ENCODE measurements at regions not wholly inside any gene's neighbourhood (a gene's known extent, or its start where the extent isn't known, plus 50 kb on each side); places are given as distances from the start of the nearest gene placed in this dataset.

DNA sequence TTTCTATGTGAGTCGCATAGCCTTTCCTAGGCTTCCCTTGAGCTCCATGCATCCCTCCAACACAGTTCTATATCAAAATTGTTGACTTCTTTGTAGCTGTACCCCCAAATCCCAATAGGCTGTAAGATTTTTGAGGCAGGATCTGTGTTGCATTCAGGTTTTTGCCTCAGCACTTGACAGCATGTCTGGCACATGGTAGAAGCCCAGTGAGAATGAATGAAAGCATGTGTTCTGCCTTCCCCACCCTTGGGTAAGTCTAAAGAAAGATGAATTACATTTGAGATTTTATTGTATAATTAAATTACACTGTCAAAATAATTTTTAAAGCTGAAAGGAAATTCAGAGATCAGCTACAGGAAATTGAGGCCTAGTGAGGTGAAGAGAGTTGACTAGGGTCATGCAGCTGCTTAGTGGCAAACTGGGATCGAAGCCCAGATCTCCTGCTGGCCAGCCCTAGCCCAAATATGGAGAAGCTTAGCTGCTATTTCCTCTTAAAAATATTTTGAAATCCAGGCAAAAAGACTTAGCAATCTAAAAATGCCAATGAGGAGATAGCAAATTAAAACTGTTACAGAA lies 122.5 kb downstream of the SPATA18 start:
- peak overlapping the region in 2 of 4 donors; percentile 18 for H3K27ac ChIP-seq

DNA sequence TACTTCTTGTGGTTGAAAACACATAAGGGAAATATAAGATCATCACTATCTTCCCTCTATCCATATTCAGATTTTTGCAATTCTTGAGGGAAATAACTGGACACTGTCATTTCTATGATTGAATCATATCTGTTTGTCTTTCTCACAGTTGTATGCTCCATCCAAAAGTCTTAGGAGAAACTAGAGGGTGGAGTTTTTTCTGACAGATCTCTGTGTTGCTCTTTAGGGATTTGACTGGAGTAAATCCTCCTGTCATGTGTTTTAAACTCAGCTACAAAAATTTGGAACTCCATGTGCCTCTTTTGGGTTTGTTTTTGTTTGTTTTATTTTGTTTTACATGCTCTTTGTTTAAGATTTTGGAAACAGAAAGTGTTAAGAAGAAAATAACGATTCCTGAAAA lies 136.5 kb downstream of the SPATA18 start:
- Histone ChIP-seq H3K36me3 (no peaks in the 10 kb centered on the region), H3K4me3 (no peak overlapping the region), H3K4me1 (peaks cover 0 to 5% of the 10 kb centered on the region in 2 donors), H3K27ac (no peak overlapping the region), H3K9me3 (no peaks in the 10 kb centered on the region), H3K27me3 (no peaks in the 10 kb centered on the region)
- DNase-seq = no peak
- ATAC-seq = peak in 1 of 2 donors; percentile 68
- TF ChIP-seq, protein P1, sequence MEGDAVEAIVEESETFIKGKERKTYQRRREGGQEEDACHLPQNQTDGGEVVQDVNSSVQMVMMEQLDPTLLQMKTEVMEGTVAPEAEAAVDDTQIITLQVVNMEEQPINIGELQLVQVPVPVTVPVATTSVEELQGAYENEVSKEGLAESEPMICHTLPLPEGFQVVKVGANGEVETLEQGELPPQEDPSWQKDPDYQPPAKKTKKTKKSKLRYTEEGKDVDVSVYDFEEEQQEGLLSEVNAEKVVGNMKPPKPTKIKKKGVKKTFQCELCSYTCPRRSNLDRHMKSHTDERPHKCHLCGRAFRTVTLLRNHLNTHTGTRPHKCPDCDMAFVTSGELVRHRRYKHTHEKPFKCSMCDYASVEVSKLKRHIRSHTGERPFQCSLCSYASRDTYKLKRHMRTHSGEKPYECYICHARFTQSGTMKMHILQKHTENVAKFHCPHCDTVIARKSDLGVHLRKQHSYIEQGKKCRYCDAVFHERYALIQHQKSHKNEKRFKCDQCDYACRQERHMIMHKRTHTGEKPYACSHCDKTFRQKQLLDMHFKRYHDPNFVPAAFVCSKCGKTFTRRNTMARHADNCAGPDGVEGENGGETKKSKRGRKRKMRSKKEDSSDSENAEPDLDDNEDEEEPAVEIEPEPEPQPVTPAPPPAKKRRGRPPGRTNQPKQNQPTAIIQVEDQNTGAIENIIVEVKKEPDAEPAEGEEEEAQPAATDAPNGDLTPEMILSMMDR (IDR thresholded peaks at IDR 0.05 in 4 of 5, conservative IDR thresholded peaks at IDR 0.05 in 1 of 5) = no peak
- no peak for TF ChIP-seq POLR2A (IDR thresholded peaks at IDR 0.05)
- intact Hi-C loops (cut with DNase I; ENCODE audit: low total_unique reads) (no loop called here), in situ Hi-C loops (cut with MboI; ENCODE audit: low sequenced_read_pairs in 4 of 4) (no loop called here)

More for the DNA sequence above, 122.5 kb downstream of the SPATA18 start:
- peak; percentile 45 to 62 for DNase-seq
- Histone ChIP-seq H3K36me3 (no peaks in the 10 kb centered on the region), H3K4me3 (no peak overlapping the region), H3K4me1 (peaks cover 0 to 5% of the 10 kb centered on the region in 2 donors), H3K9me3 (no peaks in the 10 kb centered on the region), H3K27me3 (no peaks in the 10 kb centered on the region)
- ATAC-seq = peak; percentile 62 to 65
- in situ Hi-C loops (cut with MboI; ENCODE audit: low sequenced_read_pairs in 4 of 4) (no loop called here), intact Hi-C loops (cut with DNase I; ENCODE audit: low total_unique reads) (no loop called here)
- TF ChIP-seq, protein P1 (IDR thresholded peaks at IDR 0.05 in 4 of 5, conservative IDR thresholded peaks at IDR 0.05 in 1 of 5) = no peak
- TF ChIP-seq POLR2A (IDR thresholded peaks at IDR 0.05) = no peak

DNA sequence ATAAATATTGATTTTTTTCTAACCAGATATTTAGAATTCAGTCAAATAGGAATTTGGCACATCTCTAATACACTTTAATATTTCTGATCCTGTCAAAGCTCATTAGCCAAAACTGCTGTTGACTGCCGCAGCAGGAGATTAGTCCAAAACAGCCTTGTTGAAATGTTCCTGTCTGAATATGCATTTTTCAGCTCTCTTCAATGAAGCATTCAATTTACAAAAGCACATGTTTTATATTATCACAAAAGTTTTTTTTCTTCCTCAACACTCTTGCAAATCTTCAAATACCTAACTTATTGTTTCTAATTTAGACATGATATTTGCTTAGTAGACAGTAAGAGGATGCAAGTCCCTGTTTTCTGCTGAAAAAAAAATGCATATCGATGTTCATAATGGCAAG lies 140.9 kb downstream of the SPATA18 start:
- no peak for DNase-seq
- Histone ChIP-seq H3K27me3 (no peaks in the 10 kb centered on the region), H3K4me3 (no peak overlapping the region), H3K9me3 (no peaks in the 10 kb centered on the region), H3K36me3 (no peaks in the 10 kb centered on the region), H3K4me1 (peaks cover 0 to 5% of the 10 kb centered on the region in 2 donors), H3K27ac (peak overlapping the region in 1 of 4 donors; percentile 10)
- TF ChIP-seq, protein P1 (IDR thresholded peaks at IDR 0.05 in 4 of 5, conservative IDR thresholded peaks at IDR 0.05 in 1 of 5) = no peak
- TF ChIP-seq POLR2A (IDR thresholded peaks at IDR 0.05) = no peak
- no peak for ATAC-seq
- in situ Hi-C loops (cut with MboI; ENCODE audit: low sequenced_read_pairs in 4 of 4) (no loop called here), intact Hi-C loops (cut with DNase I; ENCODE audit: low total_unique reads) (no loop called here)

DNA sequence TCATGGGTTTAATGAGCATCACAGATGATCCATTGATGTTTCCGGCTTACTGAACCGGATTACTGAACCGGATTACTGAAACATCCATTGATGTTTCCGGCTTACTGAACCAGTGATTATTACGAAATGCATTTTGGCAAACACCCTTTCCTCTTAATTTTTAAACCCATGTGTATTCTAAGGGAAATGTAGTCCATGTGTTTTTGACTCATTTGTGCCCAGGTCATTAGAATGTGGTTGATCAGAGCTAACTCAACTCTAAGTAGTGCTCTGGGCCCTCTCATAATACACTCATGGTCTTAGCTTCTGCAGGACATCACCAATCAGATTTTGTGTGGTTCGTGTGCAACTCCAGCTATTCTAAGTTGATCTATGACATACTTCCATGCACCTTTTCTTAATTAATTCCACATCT lies 141.6 kb downstream of the SPATA18 start:
- TF ChIP-seq, protein P1 (IDR thresholded peaks at IDR 0.05 in 4 of 5, conservative IDR thresholded peaks at IDR 0.05 in 1 of 5) = no peak
- no peak for TF ChIP-seq POLR2A (IDR thresholded peaks at IDR 0.05)
- intact Hi-C loops (cut with DNase I; ENCODE audit: low total_unique reads) (no loop called here), in situ Hi-C loops (cut with MboI; ENCODE audit: low sequenced_read_pairs in 4 of 4) (no loop called here)
- H3K9me3 ChIP-seq = no peaks in the 10 kb centered on the region
- DNase-seq (no peak), ATAC-seq (peak in 1 of 2 donors; percentile 36)
- H3K36me3 ChIP-seq = no peaks in the 10 kb centered on the region
- H3K27ac ChIP-seq = no peak overlapping the region
- peaks cover 0 to 5% of the 10 kb centered on the region in 2 donors for H3K4me1 ChIP-seq
- H3K4me3 ChIP-seq = no peak overlapping the region
- no peaks in the 10 kb centered on the region for H3K27me3 ChIP-seq

DNA sequence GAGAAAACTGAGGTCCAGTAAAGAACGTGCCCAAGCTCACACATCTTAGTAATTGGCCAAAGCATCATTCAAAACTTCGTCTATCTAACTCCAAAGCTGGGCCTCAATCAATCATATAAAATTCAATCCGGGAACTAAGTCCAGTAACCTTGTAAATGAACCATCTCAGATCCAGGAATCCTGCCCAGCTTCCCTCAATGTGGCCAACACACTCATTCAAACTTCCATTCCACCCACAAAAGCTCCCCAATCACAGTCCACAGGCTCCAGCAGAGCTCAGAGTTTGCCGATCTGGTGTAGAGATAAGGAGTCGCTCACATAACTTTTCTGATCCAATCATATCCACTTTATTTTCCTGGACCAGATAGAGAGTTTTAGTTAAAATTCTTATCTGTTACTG lies 144.8 kb downstream of the SPATA18 start:
- H3K4me1 ChIP-seq = peaks cover 0 to 5% of the 10 kb centered on the region in 2 donors
- no peaks in the 10 kb centered on the region for H3K9me3 ChIP-seq
- H3K36me3 ChIP-seq = no peaks in the 10 kb centered on the region
- DNase-seq (no peak), ATAC-seq (no peak)
- TF ChIP-seq POLR2A (IDR thresholded peaks at IDR 0.05) = no peak
- TF ChIP-seq, protein P1 (IDR thresholded peaks at IDR 0.05 in 4 of 5, conservative IDR thresholded peaks at IDR 0.05 in 1 of 5) = no peak
- H3K27ac ChIP-seq = no peak overlapping the region
- in situ Hi-C loops (cut with MboI; ENCODE audit: low sequenced_read_pairs in 4 of 4) (no loop called here), intact Hi-C loops (cut with DNase I; ENCODE audit: low total_unique reads) (no loop called here)
- no peak overlapping the region for H3K4me3 ChIP-seq
- no peaks in the 10 kb centered on the region for H3K27me3 ChIP-seq
